Testis (tissue), 2 donors: ENCODE measurements at regions not wholly inside any gene's neighbourhood (a gene's known extent, or its start where the extent isn't known, plus 50 kb on each side); places are given as distances from the start of the nearest gene placed in this dataset.

ENCODE experiments used
- DNase-seq: peaks from one replicate; pipeline ENCODE4 v3.0.0-alpha.2; 2019
- H3K27ac ChIP-seq, 2 donors: fragments of 200-600 bp; sonication (generic); one replicate each; pipeline ENCODE4 v1.5.1; 2019
- H3K27me3 ChIP-seq: fragments of 200-600 bp; sonication (generic); one replicate; pipeline ENCODE4 v1.5.1; 2019
- H3K36me3 ChIP-seq: fragments of 200-600 bp; sonication (generic); one replicate; pipeline ENCODE4 v1.5.1; 2017; ENCODE audit warnings: low read depth; ENCODE audit errors: missing control alignments
- H3K4me1 ChIP-seq: fragments of 200-600 bp; sonication (generic); one replicate; pipeline ENCODE4 v1.5.1; 2019
- H3K4me3 ChIP-seq, 2 donors: fragments of 200-600 bp; sonication (generic); one replicate each; pipeline ENCODE4 v1.5.1; 2017 to 2019
- H3K9me3 ChIP-seq: fragments of 200-600 bp; sonication (generic); one replicate; pipeline ENCODE4 v1.5.1; 2017
- POLR2A ChIP-seq: fragments of 450-650 bp; IDR thresholded peaks from one replicate; pipeline ENCODE4 v1.6.1; 2017; ENCODE audit warnings: antibody characterized with exemption, mild to moderate bottlenecking, moderate library complexity
- WGBS, 2 donors: methylation state at CpG; one replicate each; pipeline ENCODE4 v1.1.5; 2018; 5-methylcytosine and 5-hydroxymethylcytosine counted together
- intact Hi-C: fragments of 100-400 bp; cut with DNase I; formaldehyde crosslinking; loops from one replicate; pipeline ENCODE4 v1.15.1; 2023; ENCODE audit warnings: low total_unique reads
- TF ChIP-seq, protein P1 (sequence below), 3 experiments: fragments of 450-650 bp in 2 of 3; fragments of 200-600 bp in 1 of 3; sonication (generic) in 1 of 3; IDR thresholded peaks; one replicate each; pipeline ENCODE4 v1.5.1; 2016 to 2019; ENCODE audit warnings: antibody characterized with exemption in 3 of 3, mild to moderate bottlenecking in 2 of 3, moderate library complexity in 1 of 3

DNA sequence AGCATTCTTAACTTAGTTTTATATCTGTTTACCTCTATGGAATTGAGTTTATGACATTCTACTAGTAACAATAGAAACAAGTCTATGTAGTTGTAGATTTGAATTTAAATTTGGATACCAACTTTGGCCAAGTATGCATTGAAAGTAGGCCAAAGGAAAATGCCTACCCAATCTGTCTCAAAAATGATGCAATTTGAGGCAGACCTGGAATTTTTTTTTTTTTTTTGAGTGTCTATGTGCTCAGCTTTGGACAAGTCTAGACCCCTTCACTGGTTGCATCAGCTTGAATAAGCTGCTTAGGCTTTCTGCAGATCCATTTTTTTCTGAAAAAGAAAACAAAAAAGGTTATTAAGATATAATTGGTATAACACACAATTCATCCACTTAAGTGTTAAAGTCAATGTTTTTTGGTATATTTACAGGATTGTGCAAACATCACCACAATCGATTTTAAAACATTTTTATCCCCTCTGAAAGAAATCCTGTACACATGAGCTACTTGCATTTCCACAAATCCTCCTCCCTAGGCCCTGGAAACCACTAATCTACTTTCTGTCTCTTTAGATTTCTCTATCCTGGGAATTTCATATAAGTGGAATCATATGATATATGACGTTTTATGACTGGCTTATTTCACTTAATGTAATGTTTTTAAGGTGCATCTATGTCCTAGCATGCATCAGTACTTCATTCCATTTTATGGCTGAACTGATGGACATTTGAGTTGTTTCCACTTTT is 185.1 kb upstream of the CCDC68 start:
- H3K4me3 ChIP-seq = no peak overlapping the region
- 36 to 53% methylated on average over 2 of the region's 2 CpGs for WGBS, 2 donors

DNA sequence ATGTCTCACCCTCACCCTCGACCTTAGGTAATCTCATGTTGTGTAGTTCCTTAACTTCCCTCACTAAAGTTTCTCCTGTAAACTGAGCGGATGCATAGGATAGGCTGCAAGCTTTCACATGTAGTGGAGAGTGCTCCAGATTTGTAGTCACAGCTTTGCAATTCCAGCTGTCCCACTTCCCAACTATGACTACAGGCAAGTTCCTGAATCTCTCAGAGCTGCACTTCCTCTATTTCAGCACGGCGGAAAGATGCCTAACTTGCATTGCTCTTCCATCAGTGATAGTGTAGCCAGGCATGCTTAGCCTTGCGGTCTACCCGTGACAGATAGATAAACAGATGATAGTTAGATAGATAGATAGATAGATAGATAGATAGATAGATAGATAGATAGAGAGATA is 183.1 kb upstream of the CCDC68 start:
- no peaks in the 10 kb centered on the region for H3K9me3 ChIP-seq
- intact Hi-C loops = no loop called here
- WGBS, 2 donors = 90 to 91% methylated on average over 6 of the region's 6 CpGs
- H3K36me3 ChIP-seq = no peaks in the 10 kb centered on the region
- H3K27me3 ChIP-seq = no peaks in the 10 kb centered on the region
- H3K4me3 ChIP-seq = no peak overlapping the region
- no peaks in the 10 kb centered on the region for H3K4me1 ChIP-seq
- no peak for DNase-seq
- no peak for TF ChIP-seq POLR2A
- TF ChIP-seq, protein P1, sequence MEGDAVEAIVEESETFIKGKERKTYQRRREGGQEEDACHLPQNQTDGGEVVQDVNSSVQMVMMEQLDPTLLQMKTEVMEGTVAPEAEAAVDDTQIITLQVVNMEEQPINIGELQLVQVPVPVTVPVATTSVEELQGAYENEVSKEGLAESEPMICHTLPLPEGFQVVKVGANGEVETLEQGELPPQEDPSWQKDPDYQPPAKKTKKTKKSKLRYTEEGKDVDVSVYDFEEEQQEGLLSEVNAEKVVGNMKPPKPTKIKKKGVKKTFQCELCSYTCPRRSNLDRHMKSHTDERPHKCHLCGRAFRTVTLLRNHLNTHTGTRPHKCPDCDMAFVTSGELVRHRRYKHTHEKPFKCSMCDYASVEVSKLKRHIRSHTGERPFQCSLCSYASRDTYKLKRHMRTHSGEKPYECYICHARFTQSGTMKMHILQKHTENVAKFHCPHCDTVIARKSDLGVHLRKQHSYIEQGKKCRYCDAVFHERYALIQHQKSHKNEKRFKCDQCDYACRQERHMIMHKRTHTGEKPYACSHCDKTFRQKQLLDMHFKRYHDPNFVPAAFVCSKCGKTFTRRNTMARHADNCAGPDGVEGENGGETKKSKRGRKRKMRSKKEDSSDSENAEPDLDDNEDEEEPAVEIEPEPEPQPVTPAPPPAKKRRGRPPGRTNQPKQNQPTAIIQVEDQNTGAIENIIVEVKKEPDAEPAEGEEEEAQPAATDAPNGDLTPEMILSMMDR (IDR thresholded peaks at IDR 0.05) = no peak
- H3K27ac ChIP-seq = no peak overlapping the region

More for the DNA sequence above, 185.1 kb upstream of the CCDC68 start:
- H3K27ac ChIP-seq = no peak overlapping the region
- H3K27me3 ChIP-seq = no peaks in the 10 kb centered on the region
- intact Hi-C loops = no loop called here
- no peaks in the 10 kb centered on the region for H3K4me1 ChIP-seq
- H3K9me3 ChIP-seq = no peaks in the 10 kb centered on the region
- no peaks in the 10 kb centered on the region for H3K36me3 ChIP-seq
- DNase-seq = no peak
- TF ChIP-seq, protein P1 (IDR thresholded peaks at IDR 0.05) = no peak
- no peak for TF ChIP-seq POLR2A

DNA sequence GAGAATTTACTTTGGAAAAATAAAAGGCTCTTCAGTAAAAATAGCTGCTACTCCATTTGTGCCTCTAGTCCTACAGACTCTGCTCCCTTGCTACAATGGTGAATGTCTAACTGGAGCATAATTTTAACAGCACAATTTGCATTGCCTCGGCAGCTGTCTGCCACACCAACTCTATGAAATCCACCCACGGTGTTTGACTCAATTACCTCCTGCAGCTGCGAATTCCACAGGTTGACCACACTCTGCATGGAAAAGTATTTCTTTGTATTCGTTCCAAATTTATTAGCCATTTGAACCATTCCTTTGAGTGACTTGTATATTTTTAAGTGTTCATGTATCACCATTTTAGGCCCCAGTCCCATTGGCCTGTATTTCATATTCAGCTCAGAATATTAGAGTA is 182.1 kb upstream of the CCDC68 start:
- Histone ChIP-seq H3K4me3 (no peak overlapping the region), H3K4me1 (no peaks in the 10 kb centered on the region), H3K27me3 (no peaks in the 10 kb centered on the region), H3K36me3 (no peaks in the 10 kb centered on the region), H3K9me3 (no peaks in the 10 kb centered on the region), H3K27ac (no peak overlapping the region)
- intact Hi-C loops = no loop called here
- WGBS, 2 donors = 90% methylated on average over 4 of the region's 4 CpGs
- DNase-seq = no peak
- TF ChIP-seq, protein P1 (IDR thresholded peaks at IDR 0.05) = no peak
- TF ChIP-seq POLR2A = no peak

DNA sequence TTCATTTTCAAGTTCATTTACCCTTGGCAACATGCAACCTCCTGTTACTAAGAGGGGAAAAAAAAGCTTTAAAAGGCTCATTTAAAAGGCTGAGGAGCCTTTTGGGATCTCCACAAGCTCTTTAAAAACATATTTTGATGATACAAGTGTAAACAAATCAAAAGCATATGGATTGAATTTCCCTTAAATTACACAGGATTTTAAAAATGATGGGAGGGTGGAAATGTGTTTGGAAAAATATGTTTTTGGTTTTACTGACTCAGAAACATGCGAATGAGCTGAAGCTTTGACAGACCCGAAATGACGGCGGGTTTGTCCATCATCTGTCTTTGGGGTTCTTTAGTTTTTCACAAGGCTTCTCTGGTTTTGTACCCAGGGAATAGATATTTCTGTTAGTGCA is 180.6 kb upstream of the CCDC68 start:
- H3K4me3 ChIP-seq = no peak overlapping the region
- intact Hi-C loops = no loop called here

More for the DNA sequence above, 180.6 kb upstream of the CCDC68 start:
- WGBS, 2 donors = 71 to 77% methylated on average over 4 of the region's 4 CpGs
- Histone ChIP-seq H3K27ac (no peak overlapping the region), H3K36me3 (no peaks in the 10 kb centered on the region), H3K27me3 (no peaks in the 10 kb centered on the region), H3K9me3 (no peaks in the 10 kb centered on the region), H3K4me1 (no peaks in the 10 kb centered on the region)
- DNase-seq = no peak
- TF ChIP-seq, protein P1 (IDR thresholded peaks at IDR 0.05) = no peak
- TF ChIP-seq POLR2A = no peak
